ENCODE measurements at regions not wholly inside any gene's neighbourhood (a gene's known extent, or its start where the extent isn't known, plus 50 kb on each side); places are given as distances from the start of the nearest gene placed in this dataset.

GRCh38 chr21:17195351-17195750, 317.5 kb upstream of the CXADR start:
- TF ChIP-seq POLR2A (IDR thresholded peaks at IDR 0.05) (no peak), CTCF (IDR thresholded peaks at IDR 0.05 in 8 of 11, conservative IDR thresholded peaks at IDR 0.05 in 3 of 11) (no peak), POLR2AphosphoS5 (IDR thresholded peaks at IDR 0.05) (no peak)

Measured in spleen (tissue), 7 donors.